GM18517 (cell line): ENCODE measurements at regions not wholly inside any gene's neighbourhood (a gene's known extent, or its start where the extent isn't known, plus 50 kb on each side); places are given as distances from the start of the nearest gene placed in this dataset.

ENCODE experiments used
- ATAC-seq: cut with Tn5 transposase; IDR thresholded peaks from one replicate; pipeline ENCODE4 v1.9.1; 2021; ENCODE audit warnings: mild to moderate bottlenecking, moderate library complexity; ENCODE audit not compliant: unreplicated experiment

GRCh38 chr4:188534917-188535316, 395.7 kb downstream of the TRIML1 start:
- no peak for ATAC-seq

GRCh38 chr4:188536826-188537225, 397.6 kb downstream of the TRIML1 start:
- ATAC-seq: no peak

GRCh38 chr4:188550296-188550695, 411.1 kb downstream of the TRIML1 start:
- ATAC-seq: no peak

- no peak for ATAC-seq
Observed at GRCh38 chr4:188551156-188551555, 411.9 kb downstream of the TRIML1 start.

- ATAC-seq: no peak
Observed at GRCh38 chr4:188552741-188553275, 413.6 kb downstream of the TRIML1 start.

- no peak for ATAC-seq
Observed at GRCh38 chr4:188554413-188554812, 415.2 kb downstream of the TRIML1 start.

GRCh38 chr4:188573104-188573503, 433.9 kb downstream of the TRIML1 start:
- ATAC-seq: no peak

- no peak for ATAC-seq
Observed at GRCh38 chr4:188578657-188579056, 439.4 kb downstream of the TRIML1 start.

GRCh38 chr4:188596021-188596420, 456.8 kb downstream of the TRIML1 start:
- no peak for ATAC-seq

- no peak for ATAC-seq
Observed at GRCh38 chr4:188603646-188604045, 464.4 kb downstream of the TRIML1 start.

GRCh38 chr4:188606635-188607034, 467.4 kb downstream of the TRIML1 start:
- ATAC-seq: no peak

- no peak for ATAC-seq
Observed at GRCh38 chr4:188611143-188611542, 471.9 kb downstream of the TRIML1 start.

- ATAC-seq: no peak
Observed at GRCh38 chr4:188612659-188613058, 473.4 kb downstream of the TRIML1 start.

GRCh38 chr4:188613976-188614375, 474.7 kb downstream of the TRIML1 start:
- no peak for ATAC-seq

GRCh38 chr4:188619456-188620149, 480.4 kb downstream of the TRIML1 start:
- no peak for ATAC-seq

- ATAC-seq: no peak
Observed at GRCh38 chr4:188620608-188621007, 481.4 kb downstream of the TRIML1 start.

GRCh38 chr4:188623314-188623854, 484.1 kb downstream of the TRIML1 start:
- no peak for ATAC-seq

GRCh38 chr4:188624370-188624769, 485.1 kb downstream of the TRIML1 start:
- ATAC-seq: no peak

- no peak for ATAC-seq
Observed at GRCh38 chr4:188627892-188628291, 488.7 kb downstream of the TRIML1 start.

GRCh38 chr4:188639479-188640100, 500.3 kb downstream of the TRIML1 start:
- ATAC-seq: no peak

GRCh38 chr4:188647820-188648370, 508.7 kb downstream of the TRIML1 start:
- no peak for ATAC-seq

GRCh38 chr4:188649635-188650034, 510.4 kb downstream of the TRIML1 start:
- ATAC-seq: no peak
